ENCODE measurements at regions not wholly inside any gene's neighbourhood (a gene's known extent, or its start where the extent isn't known, plus 50 kb on each side); places are given as distances from the start of the nearest gene placed in this dataset.

DNA sequence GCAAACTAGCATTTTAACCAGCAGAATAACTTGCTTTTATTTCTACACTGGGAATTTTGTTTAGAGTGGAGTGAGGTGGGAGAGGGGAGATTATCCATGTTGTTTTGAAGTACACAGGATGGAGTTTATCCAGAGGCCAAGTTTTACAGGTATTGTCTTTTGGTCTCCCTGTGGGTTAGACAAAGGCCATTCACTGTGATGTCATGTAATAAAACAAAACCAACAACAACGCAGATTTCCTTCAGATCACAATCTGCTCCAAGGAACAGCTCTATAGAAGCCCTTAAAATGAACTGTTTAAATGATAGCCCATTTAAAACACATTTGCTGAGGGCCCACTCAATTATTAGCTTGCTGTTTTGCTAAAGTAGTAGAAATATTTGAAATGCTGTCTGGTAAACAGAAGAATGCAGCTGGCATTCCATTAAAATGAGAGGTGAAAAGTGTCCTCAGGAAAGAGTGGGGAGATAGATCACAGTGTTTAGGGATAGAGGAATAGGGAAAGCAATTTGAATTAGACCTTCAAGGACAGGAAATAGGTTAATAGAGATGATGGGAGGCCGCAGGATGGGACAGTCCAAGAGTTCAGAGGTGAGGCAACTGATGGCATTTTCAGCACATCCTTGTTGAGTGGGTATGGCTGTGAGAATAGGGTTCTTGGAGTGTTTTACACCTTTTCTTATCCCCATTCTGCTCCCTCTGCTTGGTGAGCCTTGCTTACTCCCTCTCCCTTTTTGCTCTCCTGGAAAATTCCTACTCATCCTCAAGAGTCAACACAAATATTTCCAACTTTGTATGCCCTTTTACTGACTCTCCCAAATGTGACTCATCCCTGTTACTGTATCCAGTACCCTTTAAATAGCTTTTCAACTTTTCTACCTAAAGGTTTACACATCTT, 140.1 kb upstream of the NR3C1 start:
- TF ChIP-seq POLR2A (IDR thresholded peaks at IDR 0.05), result no peak
- TF ChIP-seq, protein P1, sequence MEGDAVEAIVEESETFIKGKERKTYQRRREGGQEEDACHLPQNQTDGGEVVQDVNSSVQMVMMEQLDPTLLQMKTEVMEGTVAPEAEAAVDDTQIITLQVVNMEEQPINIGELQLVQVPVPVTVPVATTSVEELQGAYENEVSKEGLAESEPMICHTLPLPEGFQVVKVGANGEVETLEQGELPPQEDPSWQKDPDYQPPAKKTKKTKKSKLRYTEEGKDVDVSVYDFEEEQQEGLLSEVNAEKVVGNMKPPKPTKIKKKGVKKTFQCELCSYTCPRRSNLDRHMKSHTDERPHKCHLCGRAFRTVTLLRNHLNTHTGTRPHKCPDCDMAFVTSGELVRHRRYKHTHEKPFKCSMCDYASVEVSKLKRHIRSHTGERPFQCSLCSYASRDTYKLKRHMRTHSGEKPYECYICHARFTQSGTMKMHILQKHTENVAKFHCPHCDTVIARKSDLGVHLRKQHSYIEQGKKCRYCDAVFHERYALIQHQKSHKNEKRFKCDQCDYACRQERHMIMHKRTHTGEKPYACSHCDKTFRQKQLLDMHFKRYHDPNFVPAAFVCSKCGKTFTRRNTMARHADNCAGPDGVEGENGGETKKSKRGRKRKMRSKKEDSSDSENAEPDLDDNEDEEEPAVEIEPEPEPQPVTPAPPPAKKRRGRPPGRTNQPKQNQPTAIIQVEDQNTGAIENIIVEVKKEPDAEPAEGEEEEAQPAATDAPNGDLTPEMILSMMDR (IDR thresholded peaks at IDR 0.05), result no peak
